ENCODE measurements at regions not wholly inside any gene's neighbourhood (a gene's known extent, or its start where the extent isn't known, plus 50 kb on each side); places are given as distances from the start of the nearest gene placed in this dataset.

DNA sequence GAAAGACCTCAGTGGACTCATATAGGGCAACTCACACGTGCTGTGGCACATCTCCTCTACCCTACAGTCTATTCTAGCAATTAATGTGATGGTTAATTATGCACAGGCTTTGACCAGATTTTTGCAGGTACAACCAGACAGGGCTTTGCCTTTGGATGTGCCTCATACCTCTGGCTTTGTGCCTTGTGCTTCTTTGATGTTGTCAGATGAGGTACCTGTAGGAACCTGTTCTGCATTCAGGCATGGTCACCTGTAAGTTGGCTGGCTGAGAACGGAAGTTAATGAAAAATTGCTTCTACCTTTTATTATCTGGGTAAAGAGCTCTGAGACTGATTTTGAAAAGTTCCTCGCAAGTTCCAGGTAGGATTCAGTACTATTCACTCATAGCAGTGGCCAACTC lies 462.9 kb upstream of the ZFHX3 start:
- no peak for DNase-seq

DNA sequence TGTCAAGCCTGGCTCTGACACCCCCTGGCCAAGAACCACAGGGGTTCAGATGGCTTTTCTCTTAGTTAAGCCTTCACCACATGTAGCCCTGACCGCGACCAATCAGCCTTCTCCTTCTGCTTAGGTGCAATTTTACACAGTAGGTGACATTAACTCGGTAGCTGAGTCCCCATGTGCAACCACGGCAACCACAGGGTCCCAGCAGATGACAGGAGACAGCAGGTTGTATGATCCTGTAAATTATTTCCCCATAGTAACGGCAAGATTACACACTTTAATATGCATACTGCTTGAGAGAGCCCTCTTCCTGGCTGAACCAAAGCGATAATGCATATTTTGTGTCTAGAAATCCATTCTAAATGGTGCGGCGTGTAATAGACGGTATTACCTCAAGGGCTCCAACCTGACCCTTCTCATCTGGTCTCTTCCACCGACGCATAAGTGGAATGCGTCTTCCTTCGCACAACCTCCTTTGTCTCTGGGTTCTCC lies 458.7 kb upstream of the ZFHX3 start:
- DNase-seq, result no peak

DNA sequence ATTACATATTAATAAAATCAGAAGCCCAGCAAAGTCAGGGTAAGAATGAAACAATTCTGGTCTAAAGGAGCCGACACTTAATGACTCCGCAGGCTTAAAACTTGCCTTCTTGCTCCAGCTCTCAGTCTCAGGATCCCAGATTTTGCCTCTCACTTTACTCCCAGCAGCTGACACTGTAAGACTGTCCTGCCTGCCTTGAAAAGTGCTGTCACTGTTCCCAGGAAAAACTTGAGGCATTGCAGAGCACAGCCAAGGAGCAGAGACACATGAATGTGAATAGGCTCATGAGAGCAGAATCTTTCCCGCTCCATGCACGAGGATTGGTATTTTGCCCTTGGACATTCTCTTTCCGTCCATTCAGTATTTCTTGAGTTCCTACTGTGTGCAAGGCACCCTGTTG lies 457.6 kb upstream of the ZFHX3 start:
- no peak for DNase-seq

DNA sequence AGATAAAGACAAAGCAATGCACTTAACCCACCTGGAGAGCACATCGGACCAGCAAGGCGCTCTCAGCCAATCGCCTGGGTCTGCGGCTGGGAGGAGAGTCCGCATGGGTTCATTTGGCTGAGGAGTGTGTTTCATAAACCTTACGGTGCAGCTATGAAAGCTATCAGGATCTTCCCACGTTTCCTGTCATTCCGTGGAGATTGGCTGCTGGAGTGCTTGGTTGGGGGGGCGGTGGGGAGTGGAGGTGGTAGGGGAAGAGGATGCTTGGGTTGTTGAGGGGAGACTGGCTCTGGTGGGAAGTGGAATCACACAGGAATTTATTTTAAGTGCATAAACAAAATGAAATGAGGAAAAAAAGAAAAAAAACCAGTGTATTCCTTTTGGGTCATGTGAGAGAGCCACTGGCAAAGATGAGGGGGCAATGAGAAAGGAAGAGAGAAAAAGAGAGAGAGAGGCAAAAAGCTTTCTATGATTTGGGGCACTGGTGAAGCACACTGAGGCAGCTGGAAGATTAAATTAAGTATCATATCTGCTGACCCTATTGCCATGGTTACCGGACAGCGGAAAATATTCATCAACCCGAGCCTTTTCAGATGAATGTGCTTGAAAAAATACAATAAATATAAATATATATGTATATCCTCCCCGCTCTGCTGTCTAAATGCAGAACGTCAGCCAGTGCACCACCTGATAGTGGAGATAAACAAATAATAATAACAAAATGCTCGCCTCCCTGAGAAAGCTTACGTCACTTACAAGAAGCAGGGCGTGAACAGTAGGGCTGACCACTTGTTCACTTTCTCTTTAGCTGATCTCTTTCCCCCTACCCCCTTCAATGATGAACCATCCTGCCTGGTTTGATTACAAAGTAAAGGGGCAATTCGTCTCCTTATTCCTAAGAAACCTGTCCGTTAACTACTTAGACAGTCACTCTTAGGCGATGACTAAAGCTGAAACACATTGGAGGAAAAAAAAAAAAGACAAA lies 457.0 kb upstream of the ZFHX3 start:
- no peak for DNase-seq

DNA sequence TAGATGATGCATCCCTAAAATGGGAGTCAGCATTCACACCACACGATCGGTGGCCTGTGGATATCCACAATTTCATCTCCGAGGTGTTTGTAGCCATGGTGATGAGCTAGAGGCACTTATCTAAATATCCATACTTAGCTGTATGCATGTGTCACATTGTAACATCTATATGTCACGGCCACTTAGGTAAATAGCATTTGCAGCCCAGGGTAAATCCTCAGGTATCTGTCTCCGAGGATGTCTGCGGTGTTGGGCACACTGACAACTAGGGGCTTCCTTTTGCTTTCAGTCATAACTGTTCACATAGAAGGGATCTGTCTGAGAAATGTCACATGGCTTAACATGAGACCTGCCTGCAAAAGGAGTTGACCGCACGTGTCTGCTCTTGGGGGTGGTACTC lies 455.2 kb upstream of the ZFHX3 start:
- DNase-seq, result no peak

DNA sequence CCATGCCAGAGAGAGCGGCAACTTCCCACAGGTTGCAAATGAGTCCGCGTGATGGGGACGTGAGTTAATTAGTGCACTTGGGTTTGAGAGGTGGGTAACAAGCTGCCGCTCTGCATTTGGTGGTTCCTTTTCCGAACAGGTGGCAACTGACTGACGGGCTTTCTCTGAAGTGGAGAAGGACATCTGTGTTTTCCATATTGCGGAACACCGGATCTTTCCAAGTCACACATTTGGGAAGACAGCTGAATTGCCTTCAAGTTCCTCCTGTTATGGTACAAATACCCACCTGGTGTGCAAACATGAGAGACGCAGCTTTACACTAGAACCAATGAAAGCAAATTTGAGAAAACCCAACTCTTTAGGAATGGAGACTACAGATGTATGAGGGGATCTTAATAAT lies 451.3 kb upstream of the ZFHX3 start:
- no peak for DNase-seq

DNA sequence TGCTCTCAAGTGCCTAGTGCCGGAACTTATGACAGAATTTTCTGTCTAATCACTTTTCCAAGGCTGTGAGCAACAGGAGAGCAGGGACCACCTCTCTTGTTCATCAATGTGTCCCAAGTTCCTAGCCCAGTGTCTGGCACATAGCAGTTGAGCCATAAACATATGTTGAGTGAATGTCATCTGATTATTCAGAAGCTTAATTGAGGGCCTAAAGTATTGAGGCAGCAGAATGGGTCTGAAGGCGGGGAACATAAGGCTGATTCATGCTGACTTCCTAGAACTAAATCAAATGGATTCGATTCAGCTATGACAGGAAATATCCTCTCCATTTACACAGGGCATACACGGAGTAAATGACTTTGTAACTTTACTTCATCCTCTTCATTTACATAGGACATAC lies 438.0 kb upstream of the ZFHX3 start:
- no peak for DNase-seq

DNA sequence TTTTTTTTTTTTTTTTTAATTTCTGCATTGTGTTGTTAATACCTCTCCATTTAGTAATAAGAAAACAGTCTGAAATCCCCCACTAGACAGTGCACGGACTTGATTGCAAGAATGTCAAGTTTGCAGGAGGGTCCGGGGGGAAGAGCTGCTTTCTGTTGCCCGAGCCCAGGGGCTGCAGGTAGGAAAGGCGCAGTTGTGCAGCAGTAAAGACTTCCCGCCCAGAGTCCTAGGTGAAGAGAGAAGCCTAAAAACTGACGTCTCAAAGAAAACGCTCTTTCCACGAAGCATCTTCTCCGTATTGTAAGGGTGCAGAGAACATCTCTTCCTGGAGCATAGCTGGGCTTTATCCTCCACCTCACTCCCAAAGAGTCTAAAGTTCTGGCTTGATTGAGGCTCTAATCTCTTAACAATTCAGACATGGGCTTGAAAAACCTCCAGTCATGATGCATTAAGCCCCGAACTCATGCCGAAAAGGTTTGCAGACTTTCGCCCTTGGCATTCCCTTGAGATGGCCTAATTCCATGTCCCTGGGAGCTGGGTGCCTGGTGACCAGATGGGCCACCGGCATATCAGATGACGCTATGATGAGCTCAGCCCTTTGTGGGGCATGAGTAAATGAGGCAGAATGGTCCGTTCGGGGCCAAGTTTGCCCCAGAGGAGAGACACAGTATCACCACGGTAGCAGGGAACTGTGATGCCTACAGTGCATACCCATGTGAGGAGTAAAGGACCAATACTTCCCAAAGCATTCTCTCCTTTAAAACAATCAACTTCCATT lies 436.2 kb upstream of the ZFHX3 start:
- no peak for DNase-seq

DNA sequence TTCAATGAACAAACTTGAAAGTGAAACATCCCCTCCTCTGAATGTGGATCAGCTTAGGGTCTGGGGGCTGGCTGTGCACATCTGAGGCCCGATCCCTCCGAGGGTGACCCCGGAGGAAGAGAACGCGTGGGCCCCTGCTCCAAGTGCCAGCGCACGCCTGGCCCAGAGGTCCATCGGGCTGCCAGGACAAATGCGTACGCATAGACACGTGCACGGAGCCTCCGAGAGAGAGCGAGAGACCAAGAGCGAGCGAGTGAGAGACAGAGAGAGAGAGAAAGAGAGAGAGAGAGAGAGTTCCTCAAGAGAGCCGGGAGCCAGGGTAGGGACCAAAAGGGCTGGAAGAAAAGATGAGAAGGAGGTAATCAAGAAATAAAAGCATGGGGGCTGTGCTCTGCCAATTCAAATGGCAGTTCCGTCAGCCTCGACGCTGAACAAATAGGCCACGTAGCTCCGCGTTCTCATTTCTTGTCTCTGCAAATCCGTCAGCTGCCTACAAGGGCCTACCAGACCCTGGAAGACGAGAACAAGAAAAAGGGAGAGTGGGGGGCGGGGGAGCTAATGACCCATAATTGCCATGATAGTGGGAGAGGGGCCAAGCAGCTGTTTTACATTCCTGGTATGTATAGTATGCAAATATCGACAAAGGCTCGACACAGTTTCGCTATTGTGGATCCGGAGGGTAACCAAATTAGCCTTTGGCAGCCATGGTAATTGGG lies 435.3 kb upstream of the ZFHX3 start:
- DNase-seq, result no peak

DNA sequence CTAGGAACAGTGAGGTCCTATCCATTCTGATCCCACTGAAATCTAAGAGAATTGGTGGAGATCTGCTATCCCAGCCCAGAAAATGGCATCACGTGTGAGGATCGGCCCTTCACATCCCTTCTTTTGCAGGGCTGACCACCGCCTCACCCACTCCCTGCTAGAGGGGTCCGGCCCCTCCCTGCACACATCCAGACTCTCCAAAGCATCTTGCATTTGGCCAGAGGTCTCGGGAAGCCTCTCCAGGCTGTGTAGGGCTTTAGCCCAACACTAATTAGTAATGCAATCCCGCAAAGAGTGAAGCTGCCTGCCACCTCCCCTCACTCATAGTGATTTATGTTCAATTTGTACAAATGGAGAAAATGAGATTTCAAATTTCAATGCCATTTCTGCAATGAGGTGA lies 434.4 kb upstream of the ZFHX3 start:
- no peak for DNase-seq

DNA sequence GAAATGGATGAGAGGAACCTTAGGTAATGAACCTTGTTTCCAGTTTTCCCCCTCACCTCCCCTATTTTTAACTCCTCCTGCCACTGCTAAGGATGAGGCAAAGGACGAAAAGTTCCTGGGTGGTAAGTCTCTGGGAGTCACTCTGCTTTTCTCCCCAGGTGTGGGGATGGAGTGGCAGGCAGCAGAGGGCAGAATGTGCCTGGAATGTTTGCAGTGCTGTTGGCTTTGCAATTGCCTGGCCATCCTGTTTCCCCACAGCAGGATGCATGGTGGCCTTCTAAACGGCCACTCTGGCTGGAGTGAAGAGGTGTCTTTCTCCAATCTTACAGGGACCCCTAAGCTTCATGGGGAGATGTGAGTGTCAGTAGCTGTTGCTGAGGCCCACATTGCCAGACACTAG lies 432.5 kb upstream of the ZFHX3 start:
- DNase-seq, result no peak

DNA sequence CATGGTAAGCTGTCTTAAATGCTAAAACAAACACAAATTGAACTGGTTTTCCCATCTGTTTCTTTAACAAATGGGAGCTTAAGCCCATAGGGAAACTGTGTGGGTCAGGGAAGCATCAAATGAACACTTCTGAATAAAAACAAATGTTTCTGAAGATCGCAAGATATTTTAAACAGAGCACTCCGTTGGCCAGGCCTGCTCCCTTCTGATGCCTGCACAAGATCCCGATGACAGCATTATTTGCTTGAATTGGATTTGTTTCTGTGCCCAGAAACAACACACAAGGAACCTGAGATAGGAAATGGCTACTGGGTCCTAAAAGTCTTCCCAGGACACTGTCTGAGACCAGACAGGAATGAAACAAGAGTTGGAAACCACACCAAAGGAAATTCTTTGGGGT lies 425.8 kb upstream of the ZFHX3 start:
- no peak for DNase-seq

DNA sequence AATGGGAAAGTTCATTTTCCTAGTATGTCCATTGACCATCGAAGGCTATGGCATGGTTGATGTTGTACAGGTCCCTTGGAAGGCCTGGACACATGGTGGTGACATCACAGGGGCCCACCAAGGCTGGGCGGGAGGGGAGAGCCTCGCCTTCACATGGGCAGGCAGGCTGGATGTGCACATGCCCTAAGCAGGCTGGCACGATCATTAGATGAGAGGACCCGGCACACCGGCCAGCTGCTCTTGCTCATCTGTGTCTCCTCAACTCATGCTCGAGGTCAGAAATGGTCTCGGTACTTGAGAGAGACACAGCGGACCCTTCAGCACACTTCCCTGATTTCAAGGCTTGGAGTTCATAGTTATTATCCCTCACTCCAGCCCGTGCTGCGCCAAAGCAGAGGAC lies 416.9 kb upstream of the ZFHX3 start:
- DNase-seq, result no peak

DNA sequence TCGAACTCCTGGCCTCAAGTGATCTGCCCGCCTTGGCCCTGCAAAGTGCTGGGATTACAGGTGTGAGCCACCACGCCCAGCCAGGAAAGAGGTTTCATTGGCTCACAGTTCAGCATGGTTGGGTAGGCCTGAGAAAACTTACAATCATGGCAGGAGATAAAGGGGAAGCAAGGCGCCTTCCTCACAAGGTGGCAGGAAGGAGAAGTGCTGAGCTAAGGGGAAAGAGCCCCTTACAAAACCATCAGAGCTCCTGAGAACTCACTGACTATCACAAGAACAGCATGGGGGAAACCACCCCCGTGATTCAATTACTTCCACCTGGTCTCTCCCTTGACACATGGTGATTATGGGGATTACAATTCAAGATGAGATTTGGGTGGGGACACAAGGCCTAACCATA lies 411.7 kb upstream of the ZFHX3 start:
- DNase-seq, result no peak

DNA sequence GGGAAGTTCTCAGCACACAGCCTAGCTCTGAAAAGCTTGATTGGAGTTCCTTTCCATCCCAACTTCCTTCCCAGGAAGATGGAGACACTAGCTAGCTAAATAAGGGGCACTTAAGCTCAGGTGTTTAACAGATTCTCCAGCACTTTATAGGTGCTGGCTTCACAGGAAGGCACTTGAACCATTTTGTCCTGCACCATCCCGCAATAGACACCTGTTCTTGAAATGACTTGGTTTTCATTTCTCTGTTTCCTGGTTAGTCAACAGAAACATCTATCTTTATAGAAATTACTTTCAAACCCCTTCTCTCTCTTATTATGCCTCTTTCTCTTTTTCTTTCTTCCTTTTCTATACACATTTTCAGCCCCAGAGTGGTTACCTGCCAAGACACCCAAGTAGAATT lies 409.9 kb upstream of the ZFHX3 start:
- no peak for DNase-seq

DNA sequence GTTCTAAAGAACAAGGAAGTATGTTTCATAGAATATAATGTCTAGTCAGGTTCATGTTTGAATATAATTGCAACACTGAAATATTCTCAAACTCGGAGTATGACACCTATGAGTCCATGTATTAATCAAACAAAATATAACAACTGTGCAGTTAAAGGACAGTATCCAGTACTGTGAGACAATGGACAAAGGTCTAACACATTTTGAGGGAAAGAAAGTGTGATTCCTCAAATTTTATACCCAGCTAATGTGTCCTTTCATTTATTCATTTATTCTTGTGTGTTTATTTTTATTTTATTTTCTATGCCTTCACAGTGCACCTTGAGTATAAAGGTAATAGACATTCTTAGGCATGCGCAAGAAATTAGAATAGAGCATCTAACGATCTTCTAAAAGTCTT lies 401.0 kb upstream of the ZFHX3 start:
- DNase-seq, result no peak

DNA sequence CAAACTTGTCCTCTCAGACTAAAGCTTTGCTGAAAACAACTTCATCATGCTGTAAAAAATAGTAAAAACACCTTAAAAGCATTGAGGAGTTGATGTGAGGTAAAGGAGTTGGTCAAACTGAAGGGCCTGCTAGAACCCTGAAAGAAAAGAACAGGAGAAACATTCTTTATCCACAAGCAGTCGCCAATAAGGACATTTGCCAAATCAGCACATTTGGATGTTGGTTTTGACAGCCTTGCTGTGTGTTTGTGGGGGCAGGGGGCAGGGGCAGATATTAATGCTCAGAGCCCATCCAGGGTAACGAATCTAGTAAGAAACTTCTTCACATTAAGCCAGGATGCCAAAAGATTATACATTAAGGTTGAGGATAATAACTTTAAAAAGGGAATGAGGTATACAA lies 399.9 kb upstream of the ZFHX3 start:
- DNase-seq, result no peak

DNA sequence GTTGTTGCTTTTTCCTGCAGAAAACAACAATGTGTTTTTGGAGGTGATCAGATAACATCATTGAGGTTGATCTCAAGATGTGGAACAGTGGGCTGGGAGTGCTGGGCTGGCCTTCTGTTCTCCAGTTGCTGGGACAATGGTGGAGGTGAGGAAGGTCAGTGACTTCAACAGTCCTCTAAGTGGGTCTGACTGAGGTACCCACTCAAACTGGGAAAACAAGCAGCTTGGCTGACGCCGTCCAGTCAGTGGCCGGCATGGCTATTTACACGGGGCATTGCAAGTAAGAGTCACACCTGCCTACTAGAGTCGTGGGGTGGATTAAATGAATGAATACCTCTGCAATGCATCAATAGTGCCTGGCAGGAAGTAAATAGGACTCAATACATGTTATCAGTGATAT lies 386.7 kb upstream of the ZFHX3 start:
- no peak for DNase-seq

DNA sequence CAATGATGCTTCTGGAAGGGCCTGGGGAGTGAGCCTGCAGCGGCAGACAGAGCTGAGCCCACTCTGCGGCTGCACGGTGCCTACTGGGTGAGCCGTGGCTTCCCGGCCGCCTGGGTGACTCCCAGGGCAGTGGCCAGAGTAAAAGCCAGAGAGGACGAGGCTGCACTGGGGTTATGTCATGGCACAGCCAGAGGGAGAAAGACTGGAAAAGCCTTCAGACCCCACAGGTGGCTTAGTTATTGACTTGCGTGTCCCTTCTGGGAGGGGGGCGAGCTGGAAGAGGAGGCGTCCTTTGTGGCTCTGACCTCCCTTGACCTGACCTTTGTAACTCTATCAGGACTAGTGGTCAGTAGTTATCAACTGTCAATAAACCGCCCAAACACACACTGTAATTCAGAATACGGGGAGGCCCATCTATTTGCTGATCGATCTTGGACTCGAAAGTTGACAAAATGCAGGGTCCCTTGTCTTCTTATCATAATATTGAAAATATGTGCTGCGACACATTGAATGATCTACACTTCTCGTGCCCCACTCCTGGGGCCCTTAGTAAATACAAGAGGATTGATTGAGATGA lies 385.9 kb upstream of the ZFHX3 start:
- no peak for DNase-seq

DNA sequence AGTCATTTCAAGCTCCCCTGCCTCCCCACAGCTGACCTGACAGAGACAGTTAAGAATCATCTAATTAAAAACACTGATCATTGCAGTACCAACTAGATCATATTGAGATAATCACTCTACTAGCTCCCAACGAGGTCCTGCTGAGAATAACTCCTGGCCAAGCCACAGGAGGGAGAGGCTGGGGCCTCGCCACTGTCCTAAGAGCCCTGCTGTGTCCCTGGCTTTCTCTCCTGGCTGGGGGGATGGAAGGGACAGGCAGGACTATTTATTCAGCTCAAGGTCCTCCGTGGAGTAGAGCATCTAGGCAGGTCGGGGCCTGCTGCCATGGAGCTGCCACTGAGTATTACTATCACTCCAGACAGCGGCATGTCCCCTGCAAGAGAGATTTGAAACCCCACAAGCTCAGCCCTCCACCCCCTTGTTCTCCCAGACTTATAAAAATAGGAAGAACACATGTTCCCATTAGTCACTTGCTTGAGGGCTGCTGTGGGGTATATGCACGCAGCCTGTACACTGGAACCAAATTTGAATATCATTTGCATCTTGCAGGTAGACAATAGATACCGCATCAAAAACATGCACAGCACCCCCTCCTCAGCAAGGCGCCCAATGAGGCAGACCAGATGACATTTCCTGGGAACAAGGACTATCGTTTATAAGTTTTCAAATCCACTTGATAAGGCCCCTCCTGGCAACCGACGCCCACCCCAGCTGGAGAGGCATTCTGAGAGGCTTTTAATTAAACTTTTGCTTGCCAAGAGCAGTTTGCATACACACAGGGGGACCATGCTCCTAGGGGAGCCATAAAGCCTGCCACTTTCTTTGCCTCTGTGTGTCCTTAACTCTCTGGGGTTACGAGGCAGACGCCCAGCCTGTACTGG lies 385.2 kb upstream of the ZFHX3 start:
- DNase-seq, result no peak

DNA sequence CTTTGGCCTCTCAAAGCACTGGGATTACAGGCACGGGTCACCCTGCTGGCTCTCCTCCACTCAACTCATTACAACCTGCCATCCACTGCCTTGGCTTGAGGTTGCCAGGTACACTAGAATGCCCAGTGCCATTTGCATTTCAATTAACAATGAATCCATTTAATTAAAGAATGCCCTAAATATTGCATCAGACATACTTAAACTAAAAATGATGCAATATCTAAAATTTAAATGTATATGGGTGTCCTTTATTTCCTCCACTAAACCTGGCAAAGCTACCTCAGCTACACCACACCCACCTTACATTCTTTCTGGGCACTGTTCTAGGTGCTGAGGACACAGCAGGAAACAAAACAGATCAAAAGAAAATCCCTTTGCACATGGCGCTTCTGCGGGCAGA lies 382.2 kb upstream of the ZFHX3 start:
- no peak for DNase-seq

DNA sequence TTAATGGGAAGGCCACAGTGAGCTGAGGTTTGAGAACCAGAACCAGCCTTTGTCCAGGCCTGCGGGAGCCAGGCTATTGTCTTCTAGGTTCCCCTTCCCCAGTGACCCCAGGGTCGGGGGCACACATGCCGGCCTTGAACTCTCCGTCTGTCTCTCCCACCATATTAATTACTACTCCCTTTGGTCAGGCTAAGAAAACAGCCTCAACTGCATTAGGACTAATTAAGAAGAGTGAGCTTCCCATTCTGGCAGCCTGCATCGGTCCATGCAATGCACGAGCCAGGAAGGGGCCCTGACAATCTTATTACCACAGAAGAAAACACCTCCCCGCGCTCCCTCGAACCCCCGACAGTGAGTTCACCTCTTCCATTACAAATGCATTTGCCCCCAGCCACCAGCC lies 380.2 kb upstream of the ZFHX3 start:
- no peak for DNase-seq
